Astrocyte of the spinal cord (primary cell): ENCODE measurements at regions not wholly inside any gene's neighbourhood (a gene's known extent, or its start where the extent isn't known, plus 50 kb on each side); places are given as distances from the start of the nearest gene placed in this dataset.

Experiments
- DNase-seq: peaks from one replicate; pipeline ENCODE4 v3.0.0; 2011; ENCODE audit warnings: low read depth, low spot score
- H3K4me3 ChIP-seq: 2 replicates; pipeline ENCODE4 v1.5.1; 2011; ENCODE audit warnings: low read depth, mild to moderate bottlenecking, low read length, moderate library complexity
- CTCF ChIP-seq: IDR thresholded peaks from 2 replicates; pipeline ENCODE4 v1.5.1; 2012; ENCODE audit warnings: low read depth, mild to moderate bottlenecking, low read length, inconsistent platforms
- in situ Hi-C: cut with HindIII; loops from 2 replicates; pipeline ENCODE4 v1.10.0; 2017; ENCODE audit warnings: low sequenced_read_pairs

- DNase-seq: no peak
- no peak for TF ChIP-seq CTCF
- H3K4me3 ChIP-seq: no peak overlapping the region
- in situ Hi-C loops: no loop called here
Measured at GRCh38 chr20:53833333-53834061, 236.9 kb downstream of the BCAS1 start.

DNA sequence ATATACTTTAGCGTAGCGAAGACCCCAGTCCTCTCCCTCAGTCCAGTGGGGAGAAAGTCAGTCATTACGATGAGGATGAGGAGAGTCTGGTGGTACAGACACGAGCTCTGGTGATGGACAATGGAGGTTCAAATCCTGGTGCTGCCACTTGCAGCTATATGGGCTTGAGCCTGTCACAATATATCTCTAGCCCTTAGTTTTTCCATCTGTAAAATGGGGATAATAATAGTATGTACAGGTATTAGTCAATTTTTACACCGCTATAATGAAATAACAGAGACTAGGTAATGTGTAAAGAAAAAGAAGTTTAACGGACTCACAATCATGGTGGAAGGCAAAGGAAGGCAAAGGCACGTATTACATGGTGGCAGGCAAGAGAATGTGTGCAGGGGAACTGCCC lies 237.9 kb downstream of the BCAS1 start:
- DNase-seq: no peak
- TF ChIP-seq CTCF: no peak
- in situ Hi-C loops: no loop called here
- H3K4me3 ChIP-seq: no peak overlapping the region

DNA sequence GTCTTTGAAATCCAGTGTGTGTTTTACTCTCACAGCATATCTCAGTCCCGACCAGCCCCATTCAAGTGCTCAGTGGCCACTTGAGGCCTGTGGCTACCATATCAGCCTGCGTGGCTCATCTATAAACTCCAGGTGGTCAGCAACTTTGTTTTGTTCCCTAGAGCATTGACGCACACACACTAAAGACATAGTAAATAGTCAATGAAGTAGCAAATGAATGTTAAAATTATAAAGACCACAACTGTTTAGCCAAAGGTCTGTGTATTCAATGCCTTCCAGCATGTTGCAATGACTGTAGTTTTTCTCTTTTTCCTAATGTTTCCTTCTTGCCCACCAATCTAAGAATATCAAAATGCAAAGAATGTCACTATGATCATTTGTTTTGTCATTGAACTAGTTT lies 238.2 kb upstream of the ZNF217 start:
- H3K4me3 ChIP-seq: no peak overlapping the region
- no peak for TF ChIP-seq CTCF
- no peak for DNase-seq
- in situ Hi-C loops: no loop called here

DNA sequence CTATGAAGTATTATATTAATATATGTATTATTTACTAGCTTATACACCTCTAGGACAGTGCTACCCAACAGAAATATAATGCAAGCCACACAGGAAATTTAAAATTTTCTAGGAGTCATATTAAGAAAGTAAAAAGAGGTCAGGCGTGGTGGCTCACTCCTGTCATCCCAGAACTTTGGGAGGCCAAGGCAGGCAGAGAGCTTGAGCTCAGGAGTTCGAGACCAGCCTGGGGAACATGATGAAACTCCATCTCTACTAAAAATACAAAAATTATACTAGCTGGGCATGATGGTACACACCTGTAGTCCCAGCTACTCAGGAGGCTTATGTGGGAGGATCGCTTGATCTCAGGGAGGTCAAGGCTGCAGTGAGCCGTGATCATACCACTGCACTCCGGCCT lies 237.6 kb upstream of the ZNF217 start:
- TF ChIP-seq CTCF: no peak
- in situ Hi-C loops: no loop called here
- no peak overlapping the region for H3K4me3 ChIP-seq
- no peak for DNase-seq

DNA sequence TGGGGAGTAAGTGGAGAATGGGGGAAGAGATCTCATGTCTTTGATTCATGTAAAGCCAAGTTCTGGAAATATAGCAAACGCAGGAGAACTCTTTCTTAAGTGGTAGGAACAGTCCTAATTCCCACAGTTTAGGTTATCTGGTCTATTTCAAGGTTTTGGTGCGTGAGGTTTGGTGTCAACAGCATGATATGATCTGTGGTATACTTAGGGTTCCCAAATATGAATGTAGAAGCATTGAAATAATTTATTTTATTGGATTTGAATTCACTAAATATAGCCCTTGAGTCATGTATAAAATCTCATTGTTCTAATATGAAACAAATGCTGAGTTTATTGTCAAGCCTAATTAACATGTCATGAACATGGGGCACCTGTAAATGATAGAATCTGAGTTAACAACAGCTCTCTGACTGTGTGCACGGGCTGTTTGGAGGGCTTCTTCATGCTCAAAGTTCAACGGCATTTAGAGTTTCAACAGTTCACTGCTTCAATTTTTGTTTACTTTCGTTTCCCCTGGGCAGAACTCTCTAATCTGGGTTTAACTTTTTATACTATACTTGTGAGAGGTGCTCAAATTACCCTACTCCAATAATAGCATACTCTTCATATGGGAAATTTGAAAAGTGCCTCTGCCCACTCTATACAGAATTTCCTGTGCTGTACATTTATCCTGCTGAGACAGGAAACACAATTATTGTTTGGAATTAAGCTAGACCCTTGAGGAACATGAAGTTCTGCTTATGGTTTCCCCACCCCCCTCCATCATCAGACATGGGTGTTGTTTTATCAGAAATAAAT lies 236.3 kb upstream of the ZNF217 start:
- H3K4me3 ChIP-seq: peak overlapping the region; percentile 6
- in situ Hi-C loops: no loop called here
- TF ChIP-seq CTCF: no peak
- DNase-seq: peak; percentile 52

DNA sequence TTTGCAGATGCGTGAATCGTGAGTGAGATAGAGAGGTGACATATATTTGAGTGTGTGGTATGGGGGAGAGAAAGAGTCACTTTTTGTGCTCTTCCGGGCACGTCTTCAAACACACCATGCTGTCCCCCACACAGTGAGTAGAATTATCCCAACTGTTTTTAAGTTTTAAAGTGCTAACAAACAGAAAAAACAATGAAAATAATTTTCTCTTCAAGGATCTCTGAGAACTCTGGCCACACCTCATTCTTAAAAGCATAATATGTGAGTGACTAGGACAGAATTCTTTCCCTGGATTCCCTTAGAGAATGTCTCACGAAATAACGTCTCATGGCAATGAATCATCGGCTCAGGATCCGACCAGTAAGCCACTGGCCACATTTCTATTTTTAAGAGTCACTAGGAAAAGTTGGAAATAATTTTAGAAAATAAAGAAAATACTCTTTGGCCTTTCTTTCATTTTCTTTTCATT lies 235.7 kb upstream of the ZNF217 start:
- TF ChIP-seq CTCF: no peak
- peak overlapping the region; percentile 20 for H3K4me3 ChIP-seq
- in situ Hi-C loops: no loop called here
- peak; percentile 95 for DNase-seq
